ENCODE measurements at regions not wholly inside any gene's neighbourhood (a gene's known extent, or its start where the extent isn't known, plus 50 kb on each side); places are given as distances from the start of the nearest gene placed in this dataset.

DNA sequence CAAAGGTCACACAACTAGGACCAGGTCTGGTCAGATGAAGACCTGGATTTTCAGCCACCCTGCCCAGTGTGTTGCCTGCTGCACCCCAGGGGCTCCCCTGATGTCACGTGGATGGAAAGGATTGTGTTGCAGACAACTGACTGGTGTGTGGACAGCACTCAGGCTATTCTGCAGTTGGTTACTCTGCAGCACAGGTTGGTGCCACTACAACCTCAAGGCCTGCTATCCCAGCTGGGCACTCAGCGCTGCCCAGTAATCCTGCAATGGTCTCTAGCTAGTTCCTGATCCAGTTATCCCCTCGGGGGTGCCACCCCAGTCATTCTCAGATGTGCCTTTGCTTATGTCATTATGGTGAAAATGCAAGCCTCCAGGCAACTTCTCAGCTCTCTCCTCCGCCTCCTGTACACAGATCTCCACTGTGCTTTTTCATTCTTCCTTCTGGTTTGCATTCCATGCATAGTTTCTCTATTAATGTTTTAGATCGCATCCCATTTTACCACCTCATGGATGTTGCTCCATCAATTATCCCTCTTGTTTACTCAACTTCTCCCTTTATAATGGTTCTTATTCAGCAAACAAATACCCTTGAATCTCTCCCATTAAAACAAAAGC is 503.2 kb upstream of the CAMK1G start:
- 71% methylated on average over 5 of the region's 5 CpGs for WGBS
- DNase-seq (no peak), ATAC-seq (no peak)
- Histone ChIP-seq H3K27me3 (ENCODE audit: control insufficient read depth, insufficient read depth) (no peaks in the 10 kb centered on the region), H3K9me3 (ENCODE audit: control insufficient read depth, low read length) (peaks cover 1% of the 10 kb centered on the region), H3K4me3 (ENCODE audit: low read length) (no peak overlapping the region), H3K27ac (ENCODE audit: low read length) (no peak overlapping the region), H3K4me1 (ENCODE audit: control insufficient read depth, insufficient read depth, low read length) (no peaks in the 10 kb centered on the region)
- intact Hi-C loops (cut with DNase I): no loop called here

DNA sequence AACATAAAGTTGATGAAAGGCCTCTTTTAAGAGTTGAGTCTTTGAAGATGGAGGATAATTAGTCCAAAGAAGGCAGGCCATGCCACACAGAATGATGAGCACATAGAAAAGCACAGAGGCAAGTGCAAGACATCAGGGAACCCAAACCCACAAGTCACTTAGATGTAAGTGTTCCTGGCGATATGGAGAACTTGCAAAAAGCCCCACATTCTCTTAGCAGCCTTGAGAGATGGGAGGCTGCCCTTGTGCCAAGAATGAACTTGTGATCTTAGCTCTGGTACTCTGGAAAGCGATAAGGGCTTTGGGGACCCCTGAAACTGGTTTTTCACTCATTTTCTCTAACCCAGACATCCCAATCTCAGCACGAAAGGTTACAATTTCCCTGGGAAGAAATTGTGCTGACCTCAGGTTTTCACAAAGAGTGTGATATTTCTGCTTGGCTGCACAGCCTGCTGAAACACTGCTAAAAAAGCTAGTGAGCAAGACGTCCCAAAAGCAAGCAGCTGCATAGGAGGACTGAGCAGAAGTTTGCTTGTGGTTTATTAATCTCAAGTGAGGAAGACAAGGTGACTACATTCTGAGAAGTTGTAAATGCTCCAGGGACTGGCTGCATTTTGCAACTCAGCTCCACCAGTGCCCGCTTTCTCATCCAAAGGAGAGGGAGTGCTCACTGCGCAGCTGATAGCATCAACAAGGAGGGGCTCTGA is 496.9 kb upstream of the CAMK1G start:
- DNase-seq (no peak), ATAC-seq (no peak)
- 62% methylated on average over 6 of the region's 6 CpGs for WGBS
- Histone ChIP-seq H3K27me3 (ENCODE audit: control insufficient read depth, insufficient read depth) (no peaks in the 10 kb centered on the region), H3K4me3 (ENCODE audit: low read length) (no peak overlapping the region), H3K9me3 (ENCODE audit: control insufficient read depth, low read length) (peaks cover 1% of the 10 kb centered on the region), H3K4me1 (ENCODE audit: control insufficient read depth, insufficient read depth, low read length) (no peaks in the 10 kb centered on the region), H3K27ac (ENCODE audit: low read length) (no peak overlapping the region)
- intact Hi-C loops (cut with DNase I): no loop called here

DNA sequence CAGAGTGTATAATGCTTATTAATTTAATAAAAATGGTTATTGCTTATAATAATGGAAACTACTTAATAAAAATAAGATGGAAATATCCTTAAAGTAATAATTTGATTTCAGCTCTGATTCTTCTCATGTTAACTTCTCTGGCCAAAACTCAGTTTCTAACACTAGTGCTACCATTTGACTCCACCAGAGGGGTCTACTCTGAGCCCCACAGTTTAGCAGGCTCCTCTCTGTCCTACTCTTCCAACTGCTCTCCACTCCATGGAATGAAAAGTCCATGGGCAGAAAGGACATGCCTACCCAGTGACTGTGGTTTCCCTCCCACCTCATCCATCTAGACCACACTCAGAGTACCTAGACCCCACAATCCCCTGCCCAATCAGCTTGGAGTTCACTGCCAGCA is 489.1 kb upstream of the CAMK1G start:
- DNase-seq (no peak), ATAC-seq (no peak)
- no peaks in the 10 kb centered on the region for H3K9me3 ChIP-seq (ENCODE audit: control insufficient read depth, low read length)
- intact Hi-C loops (cut with DNase I): no loop called here
- H3K27ac ChIP-seq (ENCODE audit: low read length): no peak overlapping the region
- no peaks in the 10 kb centered on the region for H3K27me3 ChIP-seq (ENCODE audit: control insufficient read depth, insufficient read depth)
- H3K4me3 ChIP-seq (ENCODE audit: low read length): no peak overlapping the region
- no peaks in the 10 kb centered on the region for H3K4me1 ChIP-seq (ENCODE audit: control insufficient read depth, insufficient read depth, low read length)

DNA sequence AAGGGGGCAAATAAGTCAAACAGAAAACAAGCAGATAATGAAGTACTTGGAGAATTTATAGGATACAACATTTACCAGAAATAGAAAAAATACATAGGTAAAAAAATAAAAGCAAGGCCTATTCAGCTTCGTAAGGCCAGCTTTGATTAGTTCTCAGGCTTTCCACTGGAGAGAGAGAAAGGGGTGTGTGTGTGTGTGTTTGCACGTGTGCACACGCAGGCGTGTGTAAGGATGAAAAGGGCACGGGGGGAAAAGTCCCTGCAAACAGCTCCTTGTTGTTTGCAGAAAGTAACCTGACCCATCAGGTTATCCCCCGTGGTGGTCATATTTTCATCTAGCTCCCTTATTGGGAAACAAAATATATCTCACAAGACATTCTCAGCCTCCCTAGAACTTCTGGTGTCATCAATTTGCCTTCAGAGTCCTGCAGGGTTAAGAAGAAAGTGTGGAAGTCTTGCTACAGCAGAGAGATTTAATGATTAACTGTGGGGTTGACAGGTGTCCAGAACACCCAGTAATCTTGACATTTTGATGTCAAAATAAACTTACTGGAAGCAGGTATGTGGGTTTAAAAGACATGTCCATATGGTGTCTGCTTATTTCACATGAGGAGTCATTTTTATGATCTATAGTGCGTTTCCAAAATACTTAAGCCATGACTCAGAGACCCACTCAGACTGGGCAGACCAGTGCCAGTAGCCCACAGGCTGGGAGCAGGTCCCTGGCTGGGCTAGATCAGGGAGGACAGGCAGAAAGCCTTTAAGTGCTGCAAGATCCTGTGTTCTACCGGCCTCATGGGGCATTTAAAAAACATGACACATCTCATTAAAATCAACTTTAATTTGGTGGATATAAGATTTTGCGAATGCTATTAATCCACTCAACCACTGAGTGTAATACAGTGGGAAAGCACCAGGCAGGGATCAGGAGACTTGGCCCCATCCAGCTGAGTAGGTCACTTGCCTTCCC is 487.6 kb upstream of the CAMK1G start:
- Histone ChIP-seq H3K4me1 (ENCODE audit: control insufficient read depth, insufficient read depth, low read length) (no peaks in the 10 kb centered on the region), H3K4me3 (ENCODE audit: low read length) (no peak overlapping the region), H3K9me3 (ENCODE audit: control insufficient read depth, low read length) (no peaks in the 10 kb centered on the region), H3K27me3 (ENCODE audit: control insufficient read depth, insufficient read depth) (no peaks in the 10 kb centered on the region), H3K27ac (ENCODE audit: low read length) (no peak overlapping the region)
- DNase-seq: no peak
- intact Hi-C loops (cut with DNase I): no loop called here
- ATAC-seq: no peak
- 79% methylated on average over 9 of the region's 9 CpGs for WGBS

DNA sequence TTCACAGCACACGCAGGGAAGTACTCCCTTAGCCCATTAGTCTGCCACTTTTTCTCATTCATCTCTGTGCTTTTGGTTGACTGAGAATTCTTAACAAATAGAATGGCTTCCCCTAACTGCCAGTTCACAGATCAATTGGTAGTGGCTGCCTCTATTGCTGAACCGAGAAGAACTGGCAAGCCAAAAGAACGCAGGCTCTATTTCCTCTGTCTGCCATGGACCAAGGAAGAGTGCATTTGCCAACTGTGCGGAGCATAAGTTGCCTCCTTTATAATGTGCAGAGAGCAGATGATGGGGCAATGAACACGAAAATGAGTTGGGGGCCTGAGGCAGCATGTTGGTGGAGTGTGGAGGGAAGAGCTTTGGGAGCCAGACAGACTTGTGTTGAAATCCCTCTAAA is 483.1 kb upstream of the CAMK1G start:
- DNase-seq (no peak), ATAC-seq (no peak)
- Histone ChIP-seq H3K27ac (ENCODE audit: low read length) (no peak overlapping the region), H3K27me3 (ENCODE audit: control insufficient read depth, insufficient read depth) (no peaks in the 10 kb centered on the region), H3K4me3 (ENCODE audit: low read length) (no peak overlapping the region), H3K9me3 (ENCODE audit: control insufficient read depth, low read length) (no peaks in the 10 kb centered on the region), H3K4me1 (ENCODE audit: control insufficient read depth, insufficient read depth, low read length) (no peaks in the 10 kb centered on the region)
- intact Hi-C loops (cut with DNase I): no loop called here
- WGBS: 90% methylated on average over 5 of the region's 5 CpGs

DNA sequence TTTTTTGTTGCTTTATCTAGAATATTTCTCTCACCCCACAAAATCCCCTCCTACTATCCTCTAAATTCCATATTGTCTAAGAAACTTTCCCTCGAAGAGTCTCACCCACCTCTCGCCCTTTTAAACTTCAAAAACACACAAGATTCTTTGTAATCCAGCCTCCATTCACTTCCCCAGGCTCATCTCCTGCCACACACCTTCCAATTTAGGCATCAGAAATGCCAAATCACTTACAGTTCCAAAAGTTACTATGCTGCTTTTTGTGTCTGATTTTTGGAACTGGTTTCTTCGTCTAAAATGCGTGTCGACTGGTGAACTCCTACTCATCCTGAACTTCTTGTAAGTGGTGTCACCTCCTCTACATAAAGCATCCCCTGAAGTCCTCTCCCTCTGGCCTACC is 482.4 kb upstream of the CAMK1G start:
- no peaks in the 10 kb centered on the region for H3K9me3 ChIP-seq (ENCODE audit: control insufficient read depth, low read length)
- H3K4me1 ChIP-seq (ENCODE audit: control insufficient read depth, insufficient read depth, low read length): no peaks in the 10 kb centered on the region
- DNase-seq (no peak), ATAC-seq (no peak)
- no peak overlapping the region for H3K27ac ChIP-seq (ENCODE audit: low read length)
- intact Hi-C loops (cut with DNase I): no loop called here
- no peak overlapping the region for H3K4me3 ChIP-seq (ENCODE audit: low read length)
- no peaks in the 10 kb centered on the region for H3K27me3 ChIP-seq (ENCODE audit: control insufficient read depth, insufficient read depth)
- WGBS: 88% methylated on average over 5 of the region's 5 CpGs

DNA sequence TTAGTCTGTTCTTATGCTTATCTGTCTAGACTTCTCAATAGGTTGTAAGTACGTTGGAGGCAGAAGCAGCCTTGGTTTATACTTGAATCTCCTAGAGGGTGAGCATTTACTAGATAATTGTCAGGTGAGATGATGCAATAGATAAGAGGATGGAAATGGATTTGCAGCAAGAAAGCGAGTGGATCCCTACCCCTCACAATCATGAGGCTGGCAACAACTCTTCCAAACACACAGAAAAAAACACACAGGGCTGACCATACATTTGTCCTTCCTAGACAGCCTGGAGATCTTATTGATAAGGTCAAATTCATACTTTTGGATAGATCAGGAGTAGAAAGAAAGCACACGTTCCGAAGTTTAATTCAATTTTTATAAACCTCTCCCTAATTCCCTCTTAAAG is 481.4 kb upstream of the CAMK1G start:
- Histone ChIP-seq H3K27ac (ENCODE audit: low read length) (no peak overlapping the region), H3K4me1 (ENCODE audit: control insufficient read depth, insufficient read depth, low read length) (no peaks in the 10 kb centered on the region), H3K27me3 (ENCODE audit: control insufficient read depth, insufficient read depth) (no peaks in the 10 kb centered on the region), H3K4me3 (ENCODE audit: low read length) (no peak overlapping the region), H3K9me3 (ENCODE audit: control insufficient read depth, low read length) (no peaks in the 10 kb centered on the region)
- WGBS: 76% methylated on average over 4 of the region's 4 CpGs
- ATAC-seq (no peak), DNase-seq (no peak)
- intact Hi-C loops (cut with DNase I): no loop called here

DNA sequence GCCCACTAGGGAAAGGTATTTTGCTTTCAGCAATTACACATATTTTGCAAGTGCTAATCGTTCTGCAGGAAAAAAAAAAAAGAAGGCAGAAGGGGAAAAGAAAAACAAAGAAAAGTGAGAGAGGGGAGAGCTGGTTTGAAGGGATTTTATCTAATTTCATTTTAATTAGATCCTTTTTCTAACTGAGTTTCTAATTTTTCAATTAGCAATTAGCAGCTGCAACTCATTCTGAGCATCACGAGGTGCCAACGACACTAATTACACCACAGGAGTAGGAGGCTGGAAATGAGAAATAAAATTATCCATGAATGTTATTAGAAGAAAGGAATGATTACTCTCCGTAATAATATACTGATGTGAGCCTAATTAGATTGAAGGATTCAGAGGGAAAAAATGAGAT is 481.0 kb upstream of the CAMK1G start:
- Histone ChIP-seq H3K27ac (ENCODE audit: low read length) (no peak overlapping the region), H3K4me3 (ENCODE audit: low read length) (no peak overlapping the region), H3K27me3 (ENCODE audit: control insufficient read depth, insufficient read depth) (no peaks in the 10 kb centered on the region), H3K4me1 (ENCODE audit: control insufficient read depth, insufficient read depth, low read length) (no peaks in the 10 kb centered on the region), H3K9me3 (ENCODE audit: control insufficient read depth, low read length) (no peaks in the 10 kb centered on the region)
- intact Hi-C loops (cut with DNase I): no loop called here
- WGBS: 65% methylated on average over 4 of the region's 4 CpGs
- no peak for ATAC-seq
- DNase-seq: no peak

DNA sequence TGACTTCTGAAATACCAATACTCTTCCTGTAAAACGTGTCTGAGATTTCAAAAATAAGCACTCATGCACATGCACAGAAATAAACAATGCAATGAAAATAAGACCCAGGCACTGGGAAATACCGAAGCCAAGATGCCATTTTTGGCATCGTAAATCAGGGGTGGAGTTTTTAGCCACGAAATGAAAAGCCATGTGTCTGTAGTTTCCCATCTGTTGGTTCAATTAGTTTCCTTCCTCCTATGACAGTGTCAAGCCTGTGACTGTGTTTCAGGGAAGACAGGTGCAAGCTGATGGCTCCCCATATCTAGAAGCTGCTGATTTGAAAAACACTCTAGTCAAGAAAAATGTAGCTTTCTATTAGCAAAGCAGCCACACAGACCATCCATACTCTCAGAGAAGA is 480.4 kb upstream of the CAMK1G start:
- Histone ChIP-seq H3K27me3 (ENCODE audit: control insufficient read depth, insufficient read depth) (no peaks in the 10 kb centered on the region), H3K27ac (ENCODE audit: low read length) (no peak overlapping the region), H3K9me3 (ENCODE audit: control insufficient read depth, low read length) (no peaks in the 10 kb centered on the region), H3K4me3 (ENCODE audit: low read length) (no peak overlapping the region), H3K4me1 (ENCODE audit: control insufficient read depth, insufficient read depth, low read length) (no peaks in the 10 kb centered on the region)
- intact Hi-C loops (cut with DNase I): no loop called here
- no peak for DNase-seq
- no peak for ATAC-seq
- WGBS: 28% methylated on average over 4 of the region's 4 CpGs

DNA sequence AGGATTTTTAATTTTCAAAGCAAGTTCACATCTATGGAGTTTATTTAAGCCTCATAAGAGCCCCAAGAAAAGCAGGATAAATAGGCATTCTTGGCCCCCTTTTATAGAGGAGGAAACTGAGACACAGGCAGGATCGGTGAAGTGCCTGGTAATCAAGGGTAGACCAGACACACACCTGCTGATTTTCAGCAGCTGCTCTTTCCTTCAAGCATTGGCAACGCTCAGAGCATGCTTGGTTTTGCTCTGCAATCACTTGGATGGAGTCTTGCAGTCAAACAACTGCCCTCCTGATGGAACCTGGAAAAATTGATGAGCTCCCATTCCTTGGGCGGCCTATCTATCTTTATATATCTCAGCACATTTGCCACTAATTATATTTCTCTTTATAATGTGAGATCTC is 478.9 kb upstream of the CAMK1G start:
- H3K4me3 ChIP-seq (ENCODE audit: low read length): no peak overlapping the region

DNA sequence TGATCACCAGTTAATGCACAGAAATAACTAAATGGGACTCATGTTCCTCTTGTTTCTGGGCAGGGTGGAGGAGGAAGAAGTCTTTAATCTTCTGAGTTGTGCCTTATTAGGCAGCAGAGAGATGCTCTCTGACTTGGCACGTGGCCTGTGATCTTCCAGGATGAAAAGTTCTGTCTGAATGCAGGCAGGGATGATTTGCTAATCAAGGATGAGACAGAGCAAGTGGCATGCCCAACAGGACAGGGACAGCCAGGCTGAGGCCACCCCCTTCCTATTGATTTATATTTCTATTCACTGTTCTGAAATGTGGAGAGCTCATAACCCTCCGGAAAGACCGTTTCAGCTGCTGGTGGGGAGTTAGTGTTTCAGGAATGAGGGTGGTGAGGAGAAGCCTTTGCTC is 477.8 kb upstream of the CAMK1G start:
- Histone ChIP-seq H3K27ac (ENCODE audit: low read length) (no peak overlapping the region), H3K27me3 (ENCODE audit: control insufficient read depth, insufficient read depth) (no peaks in the 10 kb centered on the region), H3K4me3 (ENCODE audit: low read length) (no peak overlapping the region), H3K9me3 (ENCODE audit: control insufficient read depth, low read length) (no peaks in the 10 kb centered on the region), H3K4me1 (ENCODE audit: control insufficient read depth, insufficient read depth, low read length) (no peaks in the 10 kb centered on the region)
- ATAC-seq (no peak), DNase-seq (no peak)
- WGBS: 58% methylated on average over 3 of the region's 3 CpGs
- intact Hi-C loops (cut with DNase I): no loop called here

More for the DNA sequence above, 478.9 kb upstream of the CAMK1G start:
- no peak for ATAC-seq
- WGBS: 85% methylated on average over 3 of the region's 3 CpGs
- intact Hi-C loops (cut with DNase I): no loop called here
- Histone ChIP-seq H3K27ac (ENCODE audit: low read length) (no peak overlapping the region), H3K27me3 (ENCODE audit: control insufficient read depth, insufficient read depth) (no peaks in the 10 kb centered on the region), H3K9me3 (ENCODE audit: control insufficient read depth, low read length) (no peaks in the 10 kb centered on the region), H3K4me1 (ENCODE audit: control insufficient read depth, insufficient read depth, low read length) (no peaks in the 10 kb centered on the region)
- no peak for DNase-seq
